Caco-2 (cell line): ENCODE measurements at regions not wholly inside any gene's neighbourhood (a gene's known extent, or its start where the extent isn't known, plus 50 kb on each side); places are given as distances from the start of the nearest gene placed in this dataset.

Experiments
- BruUV-seq: library from RNA; stranded (reverse); fragments of 400-500 nt; replicated peaks from 2 replicates; lab custom pipeline; 2021; lab: Mats Ljungman, UMichigan
- CTCF ChIA-PET: fragments of 300-600 bp; sonication (Branson Sonifier 250); formaldehyde crosslinking; loops from one replicate; lab custom pipeline; 2022; ENCODE audit warnings: antibody characterized with exemption; lab: Charles Lee
- POLR2A ChIA-PET: fragments of 300-600 bp; sonication (Branson Sonifier 250); formaldehyde crosslinking; loops from one replicate; lab custom pipeline; 2022; ENCODE audit warnings: antibody characterized with exemption; lab: Charles Lee
- DNase-seq, 2 experiments: peaks; one replicate each; pipeline versions ENCODE4 v3.0.0 to v3.0.0-alpha.2; 2020 to 2022
- H3K27me3 ChIP-seq: replicated peaks from 2 replicates; pipeline ENCODE4 v1.6.0; 2011; ENCODE audit warnings: low read length; ENCODE audit not compliant: control insufficient read depth, insufficient read depth
- H3K36me3 ChIP-seq: 2 replicates; pipeline ENCODE4 v1.5.1; 2011; ENCODE audit warnings: low read length; ENCODE audit not compliant: control insufficient read depth, insufficient read depth
- H3K4me1 ChIP-seq: fragments of 250-450 bp; sonication (Bioruptor Pico); 2 replicates; pipeline ENCODE4 v1.5.1; 2020; ENCODE audit warnings: mild to moderate bottlenecking
- H3K4me3 ChIP-seq: 2 replicates; pipeline ENCODE4 v1.5.1; 2011; ENCODE audit warnings: low read depth, mild to moderate bottlenecking, control low read depth, low read length
- H3K9me3 ChIP-seq: fragments of 250-450 bp; sonication (Bioruptor Pico); 2 replicates; pipeline ENCODE4 v1.5.1; 2020; ENCODE audit warnings: mild to moderate bottlenecking, moderate library complexity
- H3K27ac Mint-ChIP-seq: one replicate; pipeline ENCODE4 v1.8.0; 2022; ENCODE audit warnings: mixed read lengths; ENCODE audit not compliant: unreplicated experiment
- H3K27me3 Mint-ChIP-seq: one replicate; pipeline ENCODE4 v1.8.0; 2022; ENCODE audit warnings: mixed read lengths; ENCODE audit not compliant: insufficient read depth, unreplicated experiment
- H3K36me3 Mint-ChIP-seq: one replicate; pipeline ENCODE4 v1.8.0; 2022; ENCODE audit warnings: mild to moderate bottlenecking, mixed read lengths; ENCODE audit not compliant: insufficient read depth, unreplicated experiment
- H3K4me1 Mint-ChIP-seq: one replicate; pipeline ENCODE4 v1.8.0; 2022; ENCODE audit warnings: low read depth, mixed read lengths; ENCODE audit not compliant: unreplicated experiment
- H3K4me3 Mint-ChIP-seq: one replicate; pipeline ENCODE4 v1.8.0; 2022; ENCODE audit warnings: mild to moderate bottlenecking, moderate library complexity, mixed read lengths; ENCODE audit not compliant: unreplicated experiment
- H3K9me3 Mint-ChIP-seq: one replicate; pipeline ENCODE4 v1.8.0; 2022; ENCODE audit warnings: mixed read lengths; ENCODE audit not compliant: unreplicated experiment
- intact Hi-C: fragments of 100-400 bp; cut with micrococcal nuclease; formaldehyde crosslinking; loops from one replicate; pipeline ENCODE4 v1.10.0; 2022; ENCODE audit not compliant: unreplicated experiment
- TF ChIP-seq, protein P1 (sequence below), 2 experiments: fragments of 200-600 bp in 1 of 2; IDR thresholded peaks; 1 replicate in 1 of 2; 2 replicates in 1 of 2; pipeline versions ENCODE4 v1.5.1 to v1.8.0; 2011 to 2022; ENCODE audit warnings: antibody characterized with exemption in 1 of 2, control low read depth in 1 of 2, inconsistent platforms in 1 of 2, low read depth in 1 of 2, low read length in 1 of 2, mild to moderate bottlenecking in 1 of 2, moderate library complexity in 1 of 2; ENCODE audit not compliant: insufficient read depth in 1 of 2, severe bottlenecking in 1 of 2, unreplicated experiment in 1 of 2

DNA sequence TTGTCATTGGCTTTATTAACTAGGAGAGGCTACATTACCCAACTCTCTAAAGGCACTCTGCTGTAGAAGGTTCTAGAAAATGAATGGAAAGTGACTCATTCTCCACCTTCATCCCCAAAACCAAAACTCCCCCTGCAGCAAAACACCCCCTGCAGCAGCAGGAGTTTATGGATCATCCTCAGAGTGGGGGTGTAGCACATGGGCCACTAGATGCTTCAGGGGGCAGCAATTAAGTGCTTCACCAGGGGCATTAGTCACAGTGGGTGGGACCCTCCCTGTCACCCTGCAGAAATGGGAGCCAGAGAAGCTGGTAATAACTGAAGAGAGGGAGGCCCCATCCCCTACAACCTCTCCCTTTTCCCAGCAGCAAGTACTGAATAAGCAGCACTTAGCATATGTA lies 64.5 kb upstream of the MED4 start:
- peaks cover 9% of the 10 kb centered on the region for H3K4me1 Mint-ChIP-seq
- ChIA-PET POLR2A (no interaction called here), CTCF (no interaction called here)
- no peak for DNase-seq
- no peaks in the 10 kb centered on the region for H3K36me3 Mint-ChIP-seq
- no TSS peak for BruUV-seq
- TF ChIP-seq, protein P1, sequence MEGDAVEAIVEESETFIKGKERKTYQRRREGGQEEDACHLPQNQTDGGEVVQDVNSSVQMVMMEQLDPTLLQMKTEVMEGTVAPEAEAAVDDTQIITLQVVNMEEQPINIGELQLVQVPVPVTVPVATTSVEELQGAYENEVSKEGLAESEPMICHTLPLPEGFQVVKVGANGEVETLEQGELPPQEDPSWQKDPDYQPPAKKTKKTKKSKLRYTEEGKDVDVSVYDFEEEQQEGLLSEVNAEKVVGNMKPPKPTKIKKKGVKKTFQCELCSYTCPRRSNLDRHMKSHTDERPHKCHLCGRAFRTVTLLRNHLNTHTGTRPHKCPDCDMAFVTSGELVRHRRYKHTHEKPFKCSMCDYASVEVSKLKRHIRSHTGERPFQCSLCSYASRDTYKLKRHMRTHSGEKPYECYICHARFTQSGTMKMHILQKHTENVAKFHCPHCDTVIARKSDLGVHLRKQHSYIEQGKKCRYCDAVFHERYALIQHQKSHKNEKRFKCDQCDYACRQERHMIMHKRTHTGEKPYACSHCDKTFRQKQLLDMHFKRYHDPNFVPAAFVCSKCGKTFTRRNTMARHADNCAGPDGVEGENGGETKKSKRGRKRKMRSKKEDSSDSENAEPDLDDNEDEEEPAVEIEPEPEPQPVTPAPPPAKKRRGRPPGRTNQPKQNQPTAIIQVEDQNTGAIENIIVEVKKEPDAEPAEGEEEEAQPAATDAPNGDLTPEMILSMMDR (IDR thresholded peaks at IDR 0.05; ENCODE audit: insufficient read depth in 1 of 2, low read depth in 1 of 2, low read length in 1 of 2, severe bottlenecking in 1 of 2, unreplicated experiment in 1 of 2) = no peak
- no peak overlapping the region for H3K4me3 Mint-ChIP-seq
- Histone ChIP-seq H3K4me3 (no peak overlapping the region), H3K4me1 (no peaks in the 10 kb centered on the region), H3K27me3 (no peaks in the 10 kb centered on the region), H3K36me3 (no peaks in the 10 kb centered on the region), H3K9me3 (no peaks in the 10 kb centered on the region)
- peaks cover 4% of the 10 kb centered on the region for H3K27me3 Mint-ChIP-seq
- H3K27ac Mint-ChIP-seq = no peak overlapping the region
- no peaks in the 10 kb centered on the region for H3K9me3 Mint-ChIP-seq
- intact Hi-C loops = no loop called here

DNA sequence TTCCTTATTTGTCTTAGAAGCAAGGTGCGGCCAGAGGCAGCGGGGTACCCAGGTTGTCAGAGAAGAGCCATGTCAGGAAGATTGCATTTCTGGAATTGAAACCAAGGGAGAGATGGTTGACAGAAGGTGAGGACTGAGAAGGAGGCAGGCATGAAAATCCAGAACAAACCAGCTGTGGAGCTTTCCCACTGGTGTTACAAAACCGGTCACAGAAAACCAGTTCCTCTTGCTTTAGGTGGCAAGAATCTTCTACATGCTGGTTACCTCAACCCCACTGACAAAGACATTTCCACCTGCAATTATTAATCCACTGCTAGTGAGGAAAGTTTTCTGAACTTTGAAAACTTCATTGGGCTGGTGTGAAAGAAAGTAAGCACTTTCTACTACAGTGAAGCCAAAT lies 64.0 kb upstream of the MED4 start:
- intact Hi-C loops = no loop called here

DNA sequence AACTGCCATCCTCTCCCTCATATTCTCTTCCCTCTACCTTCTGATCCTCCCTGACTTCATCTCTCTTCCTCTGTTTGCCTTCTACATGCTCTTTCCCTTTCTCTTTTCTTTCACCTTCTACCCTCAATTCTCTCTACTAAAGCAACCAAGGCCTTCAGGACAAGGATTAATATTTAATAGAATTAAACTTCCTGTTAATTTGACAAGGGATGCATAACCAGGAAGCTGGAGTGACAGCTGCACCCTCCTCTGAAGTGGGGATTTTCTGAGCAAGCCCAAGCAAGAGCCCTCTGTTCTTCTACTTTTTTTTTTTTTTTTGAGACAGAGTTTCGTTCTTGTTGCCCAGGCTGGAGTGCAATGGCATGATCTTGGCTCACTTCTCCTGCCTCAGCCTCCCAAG lies 63.4 kb upstream of the MED4 start:
- intact Hi-C loops = no loop called here
- TF ChIP-seq, protein P1 (IDR thresholded peaks at IDR 0.05; ENCODE audit: insufficient read depth in 1 of 2, low read depth in 1 of 2, low read length in 1 of 2, severe bottlenecking in 1 of 2, unreplicated experiment in 1 of 2) = no peak
- Mint-ChIP-seq H3K27me3 (peaks cover 4% of the 10 kb centered on the region), H3K4me1 (peaks cover 21% of the 10 kb centered on the region), H3K9me3 (no peaks in the 10 kb centered on the region), H3K36me3 (no peaks in the 10 kb centered on the region), H3K27ac (no peak overlapping the region), H3K4me3 (no peak overlapping the region)
- H3K36me3 ChIP-seq = no peaks in the 10 kb centered on the region
- H3K27me3 ChIP-seq = no peaks in the 10 kb centered on the region
- DNase-seq = no peak
- H3K4me1 ChIP-seq = no peaks in the 10 kb centered on the region
- ChIA-PET CTCF (no interaction called here), POLR2A (no interaction called here)
- no TSS peak for BruUV-seq
- H3K9me3 ChIP-seq = no peaks in the 10 kb centered on the region
- no peak overlapping the region for H3K4me3 ChIP-seq

More for the DNA sequence above, 64.0 kb upstream of the MED4 start:
- H3K36me3 Mint-ChIP-seq = no peaks in the 10 kb centered on the region
- Histone ChIP-seq H3K4me1 (no peaks in the 10 kb centered on the region), H3K9me3 (no peaks in the 10 kb centered on the region), H3K36me3 (no peaks in the 10 kb centered on the region), H3K4me3 (no peak overlapping the region), H3K27me3 (no peaks in the 10 kb centered on the region)
- H3K4me3 Mint-ChIP-seq = no peak overlapping the region
- no peak overlapping the region for H3K27ac Mint-ChIP-seq
- CTCF ChIA-PET = no interaction called here
- H3K4me1 Mint-ChIP-seq = peaks cover 14% of the 10 kb centered on the region
- POLR2A ChIA-PET = no interaction called here
- no peak for DNase-seq
- TF ChIP-seq, protein P1 (IDR thresholded peaks at IDR 0.05; ENCODE audit: insufficient read depth in 1 of 2, low read depth in 1 of 2, low read length in 1 of 2, severe bottlenecking in 1 of 2, unreplicated experiment in 1 of 2) = no peak
- BruUV-seq = no TSS peak
- H3K27me3 Mint-ChIP-seq = peaks cover 4% of the 10 kb centered on the region
- no peaks in the 10 kb centered on the region for H3K9me3 Mint-ChIP-seq
